NCI-H1417 treated with DMSO at 0.1 percent for 48 hours (cell line): ENCODE measurements at regions not wholly inside any gene's neighbourhood (a gene's known extent, or its start where the extent isn't known, plus 50 kb on each side); places are given as distances from the start of the nearest gene placed in this dataset.

Source experiments
- DNase-seq: peaks from one replicate; lab custom pipeline; 2025; lab: John Stamatoyannopoulos, UW

GRCh38 chr4:3669553-3669949 is 96.6 kb upstream of the ADRA2C start:
- DNase-seq, result no peak

- DNase-seq, result no peak
These were observed 97.2 kb upstream of the ADRA2C start for GRCh38 chr4:3668825-3669552.

GRCh38 chr4:3667258-3667657 is 98.9 kb upstream of the ADRA2C start:
- DNase-seq, result no peak

- no peak for DNase-seq
These were observed 99.9 kb upstream of the ADRA2C start for GRCh38 chr4:3666263-3666662.

- no peak for DNase-seq
These were observed 100.8 kb upstream of the ADRA2C start for GRCh38 chr4:3665360-3665891.

- DNase-seq, result no peak
These were observed 102.4 kb upstream of the ADRA2C start for GRCh38 chr4:3663791-3664190.

- DNase-seq, result no peak
These were observed 103.7 kb upstream of the ADRA2C start for GRCh38 chr4:3662516-3662915.

GRCh38 chr4:3661989-3662388 is 104.2 kb upstream of the ADRA2C start:
- DNase-seq, result no peak

GRCh38 chr4:3660928-3661515 is 105.2 kb upstream of the ADRA2C start:
- DNase-seq, result no peak

GRCh38 chr4:3660086-3660927 is 105.9 kb upstream of the ADRA2C start:
- DNase-seq, result no peak

- DNase-seq, result no peak
These were observed 107.1 kb upstream of the ADRA2C start for GRCh38 chr4:3659131-3659530.

GRCh38 chr4:3658530-3658913 is 107.7 kb upstream of the ADRA2C start:
- no peak for DNase-seq

- DNase-seq, result no peak
These were observed 108.2 kb upstream of the ADRA2C start for GRCh38 chr4:3657902-3658529.

GRCh38 chr4:3656416-3657356 is 109.5 kb upstream of the ADRA2C start:
- DNase-seq, result no peak

GRCh38 chr4:3655963-3656362 is 110.2 kb upstream of the ADRA2C start:
- DNase-seq, result no peak

GRCh38 chr4:3655485-3655884 is 110.7 kb upstream of the ADRA2C start:
- DNase-seq, result no peak

- DNase-seq, result no peak
These were observed 112.0 kb upstream of the ADRA2C start for GRCh38 chr4:3654036-3654807.

GRCh38 chr4:3652586-3652985 is 113.6 kb upstream of the ADRA2C start:
- no peak for DNase-seq

GRCh38 chr4:3651267-3651845 is 114.8 kb upstream of the ADRA2C start:
- DNase-seq, result no peak

- no peak for DNase-seq
These were observed 116.7 kb upstream of the ADRA2C start for GRCh38 chr4:3649491-3649890.
